Panc1 (cell line): ENCODE measurements at regions not wholly inside any gene's neighbourhood (a gene's known extent, or its start where the extent isn't known, plus 50 kb on each side); places are given as distances from the start of the nearest gene placed in this dataset.

Source experiments
- ATAC-seq: fragments of 200-7000 bp; cut with Tn5 transposase; 2 replicates; pipeline ENCODE4 v1.9.1; 2020; ENCODE audit warnings: mild to moderate bottlenecking, moderate library complexity
- BruUV-seq: library from RNA; stranded (reverse); fragments of 400-500 nt; replicated peaks from 2 replicates; lab custom pipeline; 2021; lab: Mats Ljungman, UMichigan
- CTCF ChIA-PET: fragments of 300-600 bp; sonication (Branson Sonifier 250); formaldehyde crosslinking; loops from one replicate; lab custom pipeline; 2022; ENCODE audit warnings: antibody characterized with exemption; lab: Charles Lee
- POLR2A ChIA-PET: fragments of 300-600 bp; sonication (Branson Sonifier 250); formaldehyde crosslinking; loops from one replicate; lab custom pipeline; 2022; ENCODE audit warnings: antibody characterized with exemption; lab: Charles Lee
- DNase-seq: peaks from one replicate; pipeline ENCODE4 v3.0.0-alpha.2; 2010; ENCODE audit warnings: low read depth, low spot score
- H3K27ac ChIP-seq: 2 replicates; pipeline ENCODE4 v1.5.1; 2011; ENCODE audit warnings: mild to moderate bottlenecking, low read length, inconsistent platforms
- H3K27me3 ChIP-seq: fragments of 200-500 bp; sonication (Bioruptor generic); 2 replicates; pipeline ENCODE4 v1.6.0; 2014; ENCODE audit warnings: low read length, inconsistent platforms; ENCODE audit not compliant: control insufficient read depth, insufficient read depth
- H3K36me3 ChIP-seq: fragments of 200-500 bp; sonication (Bioruptor generic); 2 replicates; pipeline ENCODE4 v1.5.1; 2014; ENCODE audit warnings: inconsistent platforms, mild to moderate bottlenecking, low read length, moderate library complexity; ENCODE audit not compliant: control insufficient read depth, insufficient read depth
- H3K4me1 ChIP-seq: 2 replicates; pipeline ENCODE4 v1.5.1; 2011; ENCODE audit warnings: inconsistent platforms, mild to moderate bottlenecking, low read length, moderate library complexity; ENCODE audit not compliant: control insufficient read depth, insufficient read depth
- H3K4me3 ChIP-seq, 2 experiments: 2 replicates each; pipeline ENCODE4 v1.5.1; 2011 to 2012; ENCODE audit warnings: low read depth in 2 of 2, low read length in 2 of 2, mild to moderate bottlenecking in 2 of 2, inconsistent platforms in 1 of 2, moderate library complexity in 1 of 2
- H3K9me3 ChIP-seq: fragments of 200-500 bp; sonication (Bioruptor generic); 2 replicates; pipeline ENCODE4 v1.5.1; 2014; ENCODE audit warnings: low read depth, mild to moderate bottlenecking, inconsistent platforms, low read length, moderate library complexity; ENCODE audit not compliant: control insufficient read depth, insufficient read depth
- CTCF ChIP-seq: fragments of 450-650 bp; IDR thresholded peaks from 2 replicates; pipeline ENCODE4 v1.5.1; 2017; ENCODE audit warnings: mild to moderate bottlenecking
- POLR2AphosphoS5 ChIP-seq: IDR thresholded peaks from 2 replicates; pipeline ENCODE4 v1.6.1; 2012; ENCODE audit warnings: mild to moderate bottlenecking, low read depth, low read length, moderate library complexity
- REST ChIP-seq, 2 experiments: IDR thresholded peaks; 2 replicates each; pipeline ENCODE4 v1.6.1; 2011 to 2012; ENCODE audit warnings: low read depth in 2 of 2, control low read depth in 1 of 2, low read length in 1 of 2, mild to moderate bottlenecking in 1 of 2, moderate library complexity in 1 of 2; ENCODE audit not compliant: insufficient read depth in 1 of 2
- SIN3A ChIP-seq: IDR thresholded peaks from 2 replicates; pipeline ENCODE4 v1.6.1; 2012; ENCODE audit warnings: low read depth, mild to moderate bottlenecking, low read length, moderate library complexity, borderline replicate concordance; ENCODE audit not compliant: insufficient read depth
- TCF7L2 ChIP-seq: IDR thresholded peaks from 2 replicates; pipeline ENCODE4 v1.6.1; 2011; ENCODE audit warnings: mild to moderate bottlenecking, low read depth, low read length, inconsistent platforms
- in situ Hi-C: cut with HindIII; loops from 2 replicates; pipeline ENCODE4 v1.10.0; 2016; ENCODE audit warnings: low sequenced_read_pairs, low pct_unique_long_range_greater_than_20kb
- intact Hi-C: fragments of 100-400 bp; cut with micrococcal nuclease; formaldehyde crosslinking; loops from one replicate; pipeline ENCODE4 v1.10.0; 2022; ENCODE audit not compliant: unreplicated experiment

- BruUV-seq: no TSS peak
- POLR2A ChIA-PET: no interaction called here
- intact Hi-C loops (no loop called here), in situ Hi-C loops (no loop called here)
- H3K4me3 ChIP-seq: no peak overlapping the region
- DNase-seq (no peak), ATAC-seq (no peak)
- TF ChIP-seq REST (IDR thresholded peaks at IDR 0.05; ENCODE audit: insufficient read depth in 1 of 2, low read depth in 2 of 2, low read length in 1 of 2) (no peak), TCF7L2 (no peak)
- no peaks in the 10 kb centered on the region for H3K4me1 ChIP-seq
- CTCF ChIA-PET: no interaction called here
- H3K9me3 ChIP-seq: no peaks in the 10 kb centered on the region
- no peak overlapping the region for H3K27ac ChIP-seq
- no peaks in the 10 kb centered on the region for H3K27me3 ChIP-seq
- no peaks in the 10 kb centered on the region for H3K36me3 ChIP-seq
Observed at GRCh38 chr13:65889368-65889767, 1340.8 kb downstream of the PCDH9 start.

GRCh38 chr13:65882810-65883209 is 1347.3 kb downstream of the PCDH9 start:
- no peak overlapping the region for H3K27ac ChIP-seq
- no peak for ATAC-seq
- TF ChIP-seq POLR2AphosphoS5: no peak
- intact Hi-C loops (no loop called here), in situ Hi-C loops (no loop called here)
- no peaks in the 10 kb centered on the region; the same call in 1 of the 2 replicates for H3K9me3 ChIP-seq
- no peaks in the 10 kb centered on the region for H3K27me3 ChIP-seq
- ChIA-PET CTCF (no interaction called here), POLR2A (no interaction called here)
- no peak overlapping the region for H3K4me3 ChIP-seq
- no peaks in the 10 kb centered on the region for H3K36me3 ChIP-seq
- DNase-seq: no peak
- no TSS peak for BruUV-seq
- no peaks in the 10 kb centered on the region for H3K4me1 ChIP-seq

GRCh38 chr13:65881561-65882155 is 1348.5 kb downstream of the PCDH9 start:
- H3K4me1 ChIP-seq: no peaks in the 10 kb centered on the region
- no peaks in the 10 kb centered on the region for H3K27me3 ChIP-seq
- no peak overlapping the region for H3K27ac ChIP-seq
- H3K4me3 ChIP-seq: no peak overlapping the region
- no TSS peak for BruUV-seq
- in situ Hi-C loops: no loop called here
- POLR2A ChIA-PET: no interaction called here
- intact Hi-C loops: no loop called here
- CTCF ChIA-PET: no interaction called here
- ATAC-seq (no peak), DNase-seq (no peak)
- H3K36me3 ChIP-seq: no peaks in the 10 kb centered on the region
- no peak for TF ChIP-seq TCF7L2
- TF ChIP-seq POLR2AphosphoS5: no peak
- TF ChIP-seq REST (IDR thresholded peaks at IDR 0.05; ENCODE audit: insufficient read depth in 1 of 2, low read depth in 2 of 2, low read length in 1 of 2): no peak
- no peak for TF ChIP-seq SIN3A
- no peak for TF ChIP-seq CTCF
- H3K9me3 ChIP-seq: no peaks in the 10 kb centered on the region; the same call in 1 of the 2 replicates
